Esophagus muscularis mucosa (tissue), 4 donors: ENCODE measurements at regions not wholly inside any gene's neighbourhood (a gene's known extent, or its start where the extent isn't known, plus 50 kb on each side); places are given as distances from the start of the nearest gene placed in this dataset.

Experiments used
- CTCF ChIP-seq, 3 experiments: fragments of 200-600 bp in 2 of 3; fragments of 450-650 bp in 1 of 3; sonication (generic) in 2 of 3; IDR thresholded peaks; one replicate each; pipeline ENCODE4 v1.5.1; 2017 to 2019; ENCODE audit warnings: antibody characterized with exemption in 3 of 3, mild to moderate bottlenecking in 2 of 3, moderate library complexity in 1 of 3
- EP300 ChIP-seq: sonication (generic); formaldehyde crosslinking; IDR thresholded peaks from one replicate; pipeline ENCODE4 v1.6.1; 2017; ENCODE audit warnings: antibody characterized with exemption
- POLR2A ChIP-seq: fragments of 450-650 bp; IDR thresholded peaks from one replicate; pipeline ENCODE4 v1.6.1; 2017; ENCODE audit warnings: antibody characterized with exemption, moderate library complexity, mild to moderate bottlenecking, low read depth
- POLR2AphosphoS5 ChIP-seq, 2 donors: sonication (generic); formaldehyde crosslinking; IDR thresholded peaks; one replicate each; pipeline ENCODE4 v1.6.1; 2017; ENCODE audit warnings: antibody characterized with exemption in 2 of 2

- no peak for TF ChIP-seq POLR2A
- TF ChIP-seq POLR2AphosphoS5 (IDR thresholded peaks at IDR 0.05) = no peak
- TF ChIP-seq CTCF (IDR thresholded peaks at IDR 0.05) = no peak
- no peak for TF ChIP-seq EP300
Measured at GRCh38 chr16:75948886-75949285, 222.6 kb upstream of the CPHXL start.
